Activated naive CD4-positive, alpha-beta T cell treated with anti-CD3 and anti-CD28 coated beads for 36 hours (primary cell): ENCODE measurements at regions not wholly inside any gene's neighbourhood (a gene's known extent, or its start where the extent isn't known, plus 50 kb on each side); places are given as distances from the start of the nearest gene placed in this dataset.
"Not testable (repeated sequence)": the region's sequence is repeated elsewhere in the genome, so short reads cannot be mapped to it uniquely, and the experiment has no call there.

ENCODE experiments used
- CTCF ChIA-PET: fragments of 350-600 bp; sonication (Branson Sonifier 250); formaldehyde crosslinking; loops from one replicate; lab custom pipeline; 2021; ENCODE audit warnings: antibody characterized with exemption; lab: Charles Lee
- DNase-seq: peaks from one replicate; pipeline ENCODE4 v3.0.0-alpha.2; 2020
- H3K27ac Mint-ChIP-seq: one replicate; pipeline ENCODE4 v1.8.0; 2021; ENCODE audit warnings: mild to moderate bottlenecking, mixed read lengths
- H3K27me3 Mint-ChIP-seq: one replicate; pipeline ENCODE4 v1.8.0; 2021; ENCODE audit warnings: low read depth, mixed read lengths
- H3K36me3 Mint-ChIP-seq: one replicate; pipeline ENCODE4 v1.8.0; 2021; ENCODE audit warnings: low read depth, mixed read lengths
- H3K4me1 Mint-ChIP-seq: one replicate; pipeline ENCODE4 v1.8.0; 2021; ENCODE audit warnings: low read depth, mixed read lengths
- H3K4me3 Mint-ChIP-seq: one replicate; pipeline ENCODE4 v1.8.0; 2021; ENCODE audit warnings: mild to moderate bottlenecking, moderate library complexity, mixed read lengths
- H3K9me3 Mint-ChIP-seq: one replicate; pipeline ENCODE4 v1.8.0; 2021; ENCODE audit warnings: mixed read lengths
- intact Hi-C: fragments of 100-400 bp; cut with micrococcal nuclease; formaldehyde crosslinking; loops from one replicate; pipeline ENCODE4 v1.15.1; 2023

DNA sequence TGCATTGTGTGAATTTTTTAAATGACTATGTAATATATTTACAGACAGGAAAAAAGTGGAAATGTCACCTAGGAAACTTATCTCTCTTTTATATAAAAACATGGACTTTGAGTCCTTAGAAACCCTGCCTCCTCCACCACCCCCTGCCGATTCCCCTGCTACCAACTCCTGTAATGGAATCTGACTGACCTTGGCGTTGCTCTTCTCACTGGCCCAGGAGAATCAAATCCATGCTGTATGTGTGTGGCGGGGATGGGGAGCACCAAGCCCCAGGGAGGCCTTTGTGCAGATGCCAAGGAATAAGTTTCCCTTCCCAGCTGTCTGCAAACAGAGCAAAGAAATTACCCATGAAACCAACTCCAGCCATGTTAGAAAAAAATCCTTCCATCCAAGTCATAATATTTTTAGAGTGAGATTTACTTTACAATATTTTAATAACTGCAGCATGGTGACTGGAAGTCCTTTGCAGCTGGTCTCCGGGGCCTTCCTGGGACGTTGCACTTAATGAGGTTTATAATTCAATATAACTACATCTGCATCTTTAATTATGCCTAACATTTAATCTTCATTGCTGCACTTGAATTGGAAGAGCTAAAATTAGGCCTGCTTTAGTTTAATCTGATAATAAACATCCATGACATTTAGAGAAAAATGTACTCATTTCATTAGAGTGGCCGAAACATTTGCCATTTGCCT lies 111.4 kb upstream of the CACUL1 start:
- Mint-ChIP-seq H3K4me3 (no peak overlapping the region), H3K27ac (no peak overlapping the region), H3K27me3 (no peaks in the 10 kb centered on the region), H3K4me1 (no peaks in the 10 kb centered on the region), H3K36me3 (no peaks in the 10 kb centered on the region), H3K9me3 (peaks cover 6% of the 10 kb centered on the region)
- DNase-seq = no peak
- CTCF ChIA-PET = interaction anchor here (1.2 kb wide), 1 partner anchor 16 kb away, joined by 4 read pairs; no protein-coding TSS in a partner anchor
- intact Hi-C loops = no loop called here

DNA sequence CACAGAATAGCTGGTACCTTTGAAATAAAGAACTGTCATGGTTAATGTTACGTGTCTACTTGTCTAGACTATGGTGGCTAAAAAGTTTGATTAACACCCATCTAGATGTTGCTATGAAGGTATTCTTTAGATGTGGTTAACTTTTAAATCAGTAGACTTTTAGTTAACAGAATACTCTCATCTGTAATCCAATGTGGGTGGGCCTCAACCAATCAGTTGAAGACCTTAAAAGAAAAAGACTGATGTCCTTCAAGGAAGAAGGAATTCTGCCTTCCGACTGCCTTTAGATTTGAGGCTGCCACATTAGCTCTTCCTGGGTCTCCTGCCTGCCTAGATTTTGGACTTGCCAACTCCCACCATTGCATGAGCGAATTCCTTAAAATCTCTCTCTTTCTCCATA lies 113.0 kb upstream of the CACUL1 start:
- CTCF ChIA-PET = no interaction called here

DNA sequence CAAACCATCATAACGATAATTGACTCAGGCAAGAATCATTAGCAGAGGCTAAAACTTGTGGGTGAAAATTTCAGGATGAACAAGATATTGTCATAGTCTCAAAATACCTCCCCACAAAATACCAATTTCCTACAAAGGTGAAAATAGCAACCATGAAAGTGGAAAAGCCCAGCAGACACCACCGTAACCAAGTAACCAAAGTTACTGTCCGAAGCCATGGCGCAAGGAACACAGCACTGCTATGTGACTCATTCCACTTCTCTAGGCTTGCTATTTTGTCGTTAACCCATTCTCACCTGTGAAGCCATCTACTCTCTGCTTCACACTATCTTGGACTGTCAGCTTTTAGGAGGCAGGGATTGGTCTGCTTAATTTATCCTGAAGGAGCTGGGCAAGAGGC lies 113.8 kb upstream of the CACUL1 start:
- CTCF ChIA-PET = no interaction called here
- H3K4me3 Mint-ChIP-seq = no peak overlapping the region

More for the DNA sequence above, 113.0 kb upstream of the CACUL1 start:
- no peak overlapping the region for H3K4me3 Mint-ChIP-seq
- intact Hi-C loops = no loop called here
- H3K9me3 Mint-ChIP-seq = peaks cover 4% of the 10 kb centered on the region
- no peak overlapping the region for H3K27ac Mint-ChIP-seq
- no peak for DNase-seq
- no peaks in the 10 kb centered on the region for H3K4me1 Mint-ChIP-seq
- no peaks in the 10 kb centered on the region for H3K27me3 Mint-ChIP-seq
- no peaks in the 10 kb centered on the region for H3K36me3 Mint-ChIP-seq

GRCh38 chr10:118870467-118871243 lies 115.9 kb upstream of the CACUL1 start:
- no peak overlapping the region for H3K4me3 Mint-ChIP-seq
- no peak for DNase-seq
- no peaks in the 10 kb centered on the region for H3K4me1 Mint-ChIP-seq
- intact Hi-C loops = no loop called here
- H3K27ac Mint-ChIP-seq = no peak overlapping the region
- no peaks in the 10 kb centered on the region for H3K36me3 Mint-ChIP-seq
- peaks cover 10% of the 10 kb centered on the region for H3K27me3 Mint-ChIP-seq
- no peaks in the 10 kb centered on the region for H3K9me3 Mint-ChIP-seq
- CTCF ChIA-PET = interaction anchor here (0.7 kb wide), 1 partner anchor 10 kb away, joined by 4 read pairs; no protein-coding TSS in a partner anchor

More for the DNA sequence above, 113.8 kb upstream of the CACUL1 start:
- intact Hi-C loops = no loop called here
- no peak overlapping the region for H3K27ac Mint-ChIP-seq
- DNase-seq = no peak
- no peaks in the 10 kb centered on the region for H3K36me3 Mint-ChIP-seq
- H3K4me1 Mint-ChIP-seq = no peaks in the 10 kb centered on the region
- H3K9me3 Mint-ChIP-seq = peaks cover 3% of the 10 kb centered on the region
- no peaks in the 10 kb centered on the region for H3K27me3 Mint-ChIP-seq

GRCh38 chr10:118871244-118871865 lies 116.6 kb upstream of the CACUL1 start:
- peaks cover 16% of the 10 kb centered on the region for H3K27me3 Mint-ChIP-seq
- intact Hi-C loops = no loop called here
- no peaks in the 10 kb centered on the region for H3K4me1 Mint-ChIP-seq
- CTCF ChIA-PET = interaction anchor here (0.7 kb wide), 1 partner anchor 529 kb away, joined by 3 read pairs; no protein-coding TSS in a partner anchor
- no peaks in the 10 kb centered on the region for H3K9me3 Mint-ChIP-seq
- H3K27ac Mint-ChIP-seq = no peak overlapping the region
- no peaks in the 10 kb centered on the region for H3K36me3 Mint-ChIP-seq
- no peak for DNase-seq
- H3K4me3 Mint-ChIP-seq = no peak overlapping the region

- intact Hi-C loops = no loop called here
- H3K27ac Mint-ChIP-seq = no peak overlapping the region
- H3K27me3 Mint-ChIP-seq = peaks cover 16% of the 10 kb centered on the region
- no peak overlapping the region for H3K4me3 Mint-ChIP-seq
- CTCF ChIA-PET = no interaction called here
- H3K36me3 Mint-ChIP-seq = no peaks in the 10 kb centered on the region
- H3K4me1 Mint-ChIP-seq = no peaks in the 10 kb centered on the region
- peaks cover 2% of the 10 kb centered on the region for H3K9me3 Mint-ChIP-seq
- no peak for DNase-seq
These were observed 118.4 kb upstream of the CACUL1 start for GRCh38 chr10:118873091-118873737.

- no peak overlapping the region for H3K27ac Mint-ChIP-seq
- no peaks in the 10 kb centered on the region for H3K4me1 Mint-ChIP-seq
- intact Hi-C loops = no loop called here
- H3K9me3 Mint-ChIP-seq = peaks cover 2% of the 10 kb centered on the region
- no peak overlapping the region for H3K4me3 Mint-ChIP-seq
- DNase-seq = no peak
- H3K36me3 Mint-ChIP-seq = no peaks in the 10 kb centered on the region
- CTCF ChIA-PET = no interaction called here
- H3K27me3 Mint-ChIP-seq = peaks cover 16% of the 10 kb centered on the region
These were observed 119.0 kb upstream of the CACUL1 start for GRCh38 chr10:118873738-118874105.

DNA sequence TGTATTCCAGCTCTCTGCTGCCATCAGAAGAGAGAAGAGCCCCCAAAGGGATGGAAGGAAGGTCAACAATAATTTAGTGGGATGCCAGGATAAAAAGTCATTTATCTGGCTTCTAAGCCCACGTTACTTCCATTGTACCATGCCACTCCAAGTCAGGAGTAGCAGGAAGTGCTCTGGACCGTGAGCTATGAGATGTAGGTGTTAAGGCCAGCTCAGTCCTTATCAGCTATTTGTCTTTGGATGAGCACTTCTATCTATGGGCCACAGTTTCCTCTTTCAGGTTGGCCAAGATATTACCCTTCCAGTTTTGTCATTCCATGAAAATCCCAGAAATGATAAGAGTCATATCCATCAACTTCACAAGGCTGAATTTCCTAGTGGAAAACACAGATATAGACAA lies 119.4 kb upstream of the CACUL1 start:
- H3K4me1 Mint-ChIP-seq = no peaks in the 10 kb centered on the region
- H3K4me3 Mint-ChIP-seq = no peak overlapping the region
- H3K9me3 Mint-ChIP-seq = peaks cover 2% of the 10 kb centered on the region
- DNase-seq = no peak
- intact Hi-C loops = no loop called here
- H3K27me3 Mint-ChIP-seq = peaks cover 16% of the 10 kb centered on the region
- no peaks in the 10 kb centered on the region for H3K36me3 Mint-ChIP-seq
- CTCF ChIA-PET = no interaction called here
- H3K27ac Mint-ChIP-seq = no peak overlapping the region

DNA sequence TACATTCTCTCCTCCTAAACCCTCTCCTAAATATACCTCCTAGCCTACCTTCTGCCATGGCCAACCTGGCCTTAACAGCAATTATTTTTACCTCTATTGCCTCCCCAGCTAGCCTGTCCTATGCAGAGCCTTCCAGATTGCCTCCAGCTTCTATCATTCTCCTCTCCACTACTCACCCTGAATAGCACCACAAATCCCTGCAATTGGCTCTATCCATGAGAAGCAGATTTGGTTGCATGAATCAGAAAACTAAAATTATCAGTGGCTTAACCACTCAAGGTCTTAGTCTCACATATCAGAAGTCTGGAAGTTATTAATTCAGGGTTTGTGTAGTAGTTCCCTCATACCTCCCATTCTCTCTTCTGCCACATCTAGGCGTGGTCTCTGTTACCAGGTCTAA lies 120.3 kb upstream of the CACUL1 start:
- H3K36me3 Mint-ChIP-seq = no peaks in the 10 kb centered on the region
- CTCF ChIA-PET = no interaction called here
- DNase-seq = no peak
- intact Hi-C loops = no loop called here
- peaks cover 16% of the 10 kb centered on the region for H3K27me3 Mint-ChIP-seq
- H3K9me3 Mint-ChIP-seq = peaks cover 2% of the 10 kb centered on the region
- H3K4me3 Mint-ChIP-seq = no peak overlapping the region
- H3K27ac Mint-ChIP-seq = no peak overlapping the region
- H3K4me1 Mint-ChIP-seq = no peaks in the 10 kb centered on the region

GRCh38 chr10:118882741-118883140 lies 128.0 kb upstream of the CACUL1 start:
- no peaks in the 10 kb centered on the region for H3K9me3 Mint-ChIP-seq
- no peak overlapping the region for H3K27ac Mint-ChIP-seq
- CTCF ChIA-PET = no interaction called here
- H3K36me3 Mint-ChIP-seq = no peaks in the 10 kb centered on the region
- DNase-seq = no peak
- no peak overlapping the region for H3K4me3 Mint-ChIP-seq
- H3K27me3 Mint-ChIP-seq = peaks cover 1% of the 10 kb centered on the region
- no peaks in the 10 kb centered on the region for H3K4me1 Mint-ChIP-seq
- intact Hi-C loops = no loop called here

DNA sequence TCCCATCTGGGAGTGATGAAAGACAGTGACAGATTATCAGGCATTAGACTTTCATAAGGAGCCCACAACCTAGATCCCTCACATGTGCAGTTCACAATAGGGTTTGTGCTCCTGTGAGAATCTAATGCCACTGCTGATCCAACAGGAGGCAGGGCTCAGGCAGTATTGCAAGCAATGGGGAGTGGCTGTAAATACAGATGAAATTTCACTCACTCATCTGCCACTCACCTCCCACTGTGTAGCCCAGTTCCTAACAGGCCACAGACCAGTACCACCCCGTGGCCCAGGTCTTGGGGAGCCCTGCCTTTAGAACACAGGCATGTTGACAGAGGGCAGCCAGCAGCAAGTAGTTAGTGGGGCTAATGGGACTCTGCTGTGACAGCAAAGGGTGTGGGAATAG lies 137.3 kb upstream of the NANOS1 start:
- intact Hi-C loops = no loop called here
- no peak for DNase-seq
- no peaks in the 10 kb centered on the region for H3K36me3 Mint-ChIP-seq
- H3K27me3 Mint-ChIP-seq = no peaks in the 10 kb centered on the region
- H3K27ac Mint-ChIP-seq = no peak overlapping the region
- CTCF ChIA-PET = no interaction called here
- H3K4me3 Mint-ChIP-seq = no peak overlapping the region
- H3K4me1 Mint-ChIP-seq = no peaks in the 10 kb centered on the region
- H3K9me3 Mint-ChIP-seq = peaks cover 11% of the 10 kb centered on the region

DNA sequence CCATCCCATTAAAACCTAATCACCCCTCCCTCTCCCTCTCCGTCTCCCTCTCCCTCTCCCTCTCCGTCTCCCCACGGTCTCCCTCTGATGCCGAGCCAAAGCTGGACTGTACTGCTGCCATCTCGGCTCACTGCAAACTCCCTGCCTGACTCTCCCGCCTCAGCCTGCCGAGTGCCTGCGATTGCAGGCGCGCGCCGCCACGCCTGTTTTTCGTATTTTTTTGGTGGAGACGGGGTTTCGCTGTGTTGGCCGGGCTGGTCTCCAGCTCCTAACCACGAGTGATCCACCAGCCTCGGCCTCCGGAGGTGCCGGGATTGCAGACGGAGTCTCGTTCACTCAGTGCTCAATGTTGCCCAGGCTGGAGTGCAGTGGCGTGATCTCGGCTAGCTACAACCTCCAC lies 134.6 kb upstream of the NANOS1 start:
- H3K27me3 Mint-ChIP-seq, H3K27ac Mint-ChIP-seq, CTCF ChIA-PET, intact Hi-C loops, H3K36me3 Mint-ChIP-seq, H3K4me3 Mint-ChIP-seq, DNase-seq, H3K4me1 Mint-ChIP-seq: not testable (repeated sequence)
- peaks cover 11% of the 10 kb centered on the region for H3K9me3 Mint-ChIP-seq
